Tibial artery (tissue), 4 donors: ENCODE measurements at regions not wholly inside any gene's neighbourhood (a gene's known extent, or its start where the extent isn't known, plus 50 kb on each side); places are given as distances from the start of the nearest gene placed in this dataset.

Experiments
- DNase-seq, 2 donors: peaks; one replicate each; pipeline ENCODE4 v3.0.0-alpha.2; 2019
- H3K27ac ChIP-seq, 2 donors: fragments of 200-600 bp; sonication (generic) in 1 of 2; 1 replicate in 1 of 2; 2 replicates in 1 of 2; pipeline ENCODE4 v1.5.1; 2018 to 2019; ENCODE audit warnings: mild to moderate bottlenecking in 1 of 2
- H3K27me3 ChIP-seq, 2 donors: fragments of 200-600 bp; sonication (generic) in 1 of 2; one replicate each; pipeline versions ENCODE4 v1.5.1 to v1.6.0; 2016 to 2019
- H3K36me3 ChIP-seq, 3 donors: fragments of 200-600 bp; sonication (generic) in 2 of 3; one replicate each; pipeline ENCODE4 v1.5.1; 2016 to 2019; ENCODE audit warnings: mild to moderate bottlenecking in 2 of 3
- H3K4me1 ChIP-seq, 4 donors: fragments of 200-600 bp; sonication (generic) in 2 of 4; 1 replicate in 3 of 4; 2 replicates in 1 of 4; pipeline ENCODE4 v1.5.1; 2016 to 2019
- H3K4me3 ChIP-seq, 2 donors: fragments of 200-600 bp; sonication (generic) in 1 of 2; 1 replicate in 1 of 2; 2 replicates in 1 of 2; pipeline ENCODE4 v1.5.1; 2018 to 2019; ENCODE audit warnings: mild to moderate bottlenecking in 2 of 2
- H3K9me3 ChIP-seq, 3 donors: fragments of 200-600 bp; sonication (generic) in 1 of 3; one replicate each; pipeline ENCODE4 v1.5.1; 2016 to 2019
- intact Hi-C: fragments of 100-400 bp; cut with DNase I; formaldehyde crosslinking; loops from one replicate; pipeline ENCODE4 v1.15.0; 2023; ENCODE audit warnings: low total_unique reads
- TF ChIP-seq, protein P1 (sequence below), 2 experiments: fragments of 200-600 bp in 1 of 2; fragments of 450-650 bp in 1 of 2; IDR thresholded peaks; one replicate each; pipeline ENCODE4 v1.5.1; 2017 to 2019; ENCODE audit warnings: antibody characterized with exemption in 2 of 2, mild to moderate bottlenecking in 1 of 2, moderate library complexity in 1 of 2

DNA sequence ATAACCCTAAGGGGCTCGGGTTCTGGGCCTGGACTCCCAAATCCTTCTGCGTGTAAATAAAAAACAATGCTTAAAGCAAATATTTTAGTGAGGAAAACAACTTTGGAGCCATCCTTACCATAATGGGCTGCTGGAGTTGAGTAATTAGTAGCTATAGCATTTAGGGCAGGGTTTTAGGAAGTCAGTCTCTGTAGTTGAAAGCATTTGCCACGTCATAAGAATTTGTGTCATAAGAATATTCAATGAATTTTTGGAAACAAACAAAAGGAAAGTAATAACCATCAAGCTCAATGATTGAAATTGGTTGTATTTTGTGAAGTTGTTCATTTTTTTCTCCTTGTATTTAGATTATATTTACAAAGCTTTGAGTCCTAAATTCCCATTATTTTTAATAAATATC lies 114.8 kb upstream of the ELL2 start:
- no peak for DNase-seq
- H3K36me3 ChIP-seq: no peaks in the 10 kb centered on the region
- TF ChIP-seq, protein P1, sequence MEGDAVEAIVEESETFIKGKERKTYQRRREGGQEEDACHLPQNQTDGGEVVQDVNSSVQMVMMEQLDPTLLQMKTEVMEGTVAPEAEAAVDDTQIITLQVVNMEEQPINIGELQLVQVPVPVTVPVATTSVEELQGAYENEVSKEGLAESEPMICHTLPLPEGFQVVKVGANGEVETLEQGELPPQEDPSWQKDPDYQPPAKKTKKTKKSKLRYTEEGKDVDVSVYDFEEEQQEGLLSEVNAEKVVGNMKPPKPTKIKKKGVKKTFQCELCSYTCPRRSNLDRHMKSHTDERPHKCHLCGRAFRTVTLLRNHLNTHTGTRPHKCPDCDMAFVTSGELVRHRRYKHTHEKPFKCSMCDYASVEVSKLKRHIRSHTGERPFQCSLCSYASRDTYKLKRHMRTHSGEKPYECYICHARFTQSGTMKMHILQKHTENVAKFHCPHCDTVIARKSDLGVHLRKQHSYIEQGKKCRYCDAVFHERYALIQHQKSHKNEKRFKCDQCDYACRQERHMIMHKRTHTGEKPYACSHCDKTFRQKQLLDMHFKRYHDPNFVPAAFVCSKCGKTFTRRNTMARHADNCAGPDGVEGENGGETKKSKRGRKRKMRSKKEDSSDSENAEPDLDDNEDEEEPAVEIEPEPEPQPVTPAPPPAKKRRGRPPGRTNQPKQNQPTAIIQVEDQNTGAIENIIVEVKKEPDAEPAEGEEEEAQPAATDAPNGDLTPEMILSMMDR (IDR thresholded peaks at IDR 0.05): no peak
- no peak overlapping the region for H3K4me3 ChIP-seq
- no peak overlapping the region for H3K27ac ChIP-seq
- no peaks in the 10 kb centered on the region for H3K9me3 ChIP-seq
- intact Hi-C loops: no loop called here
- no peaks in the 10 kb centered on the region for H3K27me3 ChIP-seq
- peaks cover 0 to 8% (median 0%) of the 10 kb centered on the region in 4 donors for H3K4me1 ChIP-seq

DNA sequence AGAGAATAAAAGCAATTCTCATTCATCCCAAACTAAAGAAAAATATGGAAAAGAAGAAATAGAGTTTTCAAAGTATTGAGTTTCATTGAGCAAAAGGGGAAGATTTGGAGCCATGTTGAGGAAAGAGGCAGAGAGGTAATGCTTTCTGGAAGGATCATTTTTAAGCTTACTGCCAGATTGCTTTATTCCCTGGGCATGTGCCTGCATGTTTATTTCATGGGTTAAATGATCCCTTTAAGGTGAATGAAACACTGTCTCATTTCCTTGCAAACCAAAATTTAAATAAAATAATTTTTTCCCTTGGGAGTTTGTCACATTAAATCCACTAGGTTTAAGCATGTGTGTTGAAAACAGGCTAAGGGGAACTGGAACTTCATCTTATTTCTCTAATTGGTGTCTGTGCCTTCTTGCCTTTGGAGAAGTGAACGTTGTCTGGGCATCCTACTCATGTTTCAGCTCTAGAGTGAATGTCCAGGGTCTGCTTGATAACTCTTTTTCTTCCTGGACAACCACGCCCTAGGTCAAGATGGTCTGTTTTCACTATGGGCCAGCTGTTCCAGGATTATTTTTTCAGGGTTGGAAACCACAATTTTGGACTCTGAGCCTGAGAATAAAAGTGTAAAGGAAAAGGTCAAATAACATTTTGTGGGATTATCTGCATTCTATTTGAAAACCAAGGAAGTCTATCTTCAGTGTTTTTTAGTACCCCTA lies 114.1 kb upstream of the ELL2 start:
- Histone ChIP-seq H3K4me3 (no peak overlapping the region), H3K9me3 (no peaks in the 10 kb centered on the region), H3K27ac (no peak overlapping the region), H3K27me3 (no peaks in the 10 kb centered on the region), H3K36me3 (no peaks in the 10 kb centered on the region), H3K4me1 (peaks cover 0 to 8% (median 0%) of the 10 kb centered on the region in 4 donors)
- no peak for DNase-seq
- intact Hi-C loops: no loop called here
- TF ChIP-seq, protein P1 (IDR thresholded peaks at IDR 0.05): no peak

DNA sequence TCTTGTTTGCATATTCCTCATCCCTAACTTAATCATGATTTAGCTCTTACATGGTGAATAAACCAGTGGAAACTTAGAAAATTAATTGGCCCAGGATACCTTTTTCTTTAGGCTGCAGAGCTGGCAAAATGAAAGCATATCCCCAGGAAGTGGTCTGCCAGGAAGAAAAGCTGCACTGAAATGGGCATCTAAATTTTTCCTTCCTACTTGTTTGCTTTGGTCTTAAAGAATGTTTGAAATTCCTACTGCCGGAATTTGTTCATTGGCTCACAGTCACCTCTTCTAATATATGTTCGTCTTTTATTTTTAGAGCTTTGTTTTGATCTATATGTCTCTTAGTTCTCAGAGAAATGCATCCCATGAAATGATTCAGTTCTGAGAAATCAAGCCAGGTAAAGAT lies 113.2 kb upstream of the ELL2 start:
- Histone ChIP-seq H3K27me3 (no peaks in the 10 kb centered on the region), H3K36me3 (no peaks in the 10 kb centered on the region), H3K9me3 (no peaks in the 10 kb centered on the region), H3K27ac (no peak overlapping the region), H3K4me1 (peaks cover 0 to 8% (median 0%) of the 10 kb centered on the region in 4 donors), H3K4me3 (no peak overlapping the region)
- TF ChIP-seq, protein P1 (IDR thresholded peaks at IDR 0.05): no peak
- intact Hi-C loops: no loop called here
- DNase-seq: no peak

DNA sequence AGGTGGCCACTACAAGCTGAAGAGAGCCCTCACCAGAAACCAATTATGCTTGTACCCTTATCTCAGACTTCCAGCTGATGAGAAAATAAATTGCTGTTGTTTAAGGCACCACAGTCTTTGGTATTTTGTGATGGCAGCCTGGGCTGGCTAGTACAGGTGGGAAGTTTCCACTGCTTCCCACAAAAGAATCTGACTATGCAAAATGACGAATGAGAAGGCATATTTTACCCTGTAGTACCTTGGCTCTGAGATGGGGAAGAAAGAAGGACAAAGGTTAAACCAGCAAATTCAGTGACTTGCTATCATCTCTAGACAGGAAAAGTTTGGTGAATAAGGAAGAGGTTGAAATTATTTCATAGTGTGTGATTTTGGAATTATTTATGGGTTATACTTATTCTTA lies 112.8 kb upstream of the ELL2 start:
- intact Hi-C loops: no loop called here
- Histone ChIP-seq H3K27ac (no peak overlapping the region), H3K27me3 (no peaks in the 10 kb centered on the region), H3K9me3 (no peaks in the 10 kb centered on the region), H3K36me3 (no peaks in the 10 kb centered on the region), H3K4me1 (peaks cover 0 to 7% (median 0%) of the 10 kb centered on the region in 4 donors), H3K4me3 (no peak overlapping the region)
- no peak for DNase-seq
- TF ChIP-seq, protein P1 (IDR thresholded peaks at IDR 0.05): no peak

DNA sequence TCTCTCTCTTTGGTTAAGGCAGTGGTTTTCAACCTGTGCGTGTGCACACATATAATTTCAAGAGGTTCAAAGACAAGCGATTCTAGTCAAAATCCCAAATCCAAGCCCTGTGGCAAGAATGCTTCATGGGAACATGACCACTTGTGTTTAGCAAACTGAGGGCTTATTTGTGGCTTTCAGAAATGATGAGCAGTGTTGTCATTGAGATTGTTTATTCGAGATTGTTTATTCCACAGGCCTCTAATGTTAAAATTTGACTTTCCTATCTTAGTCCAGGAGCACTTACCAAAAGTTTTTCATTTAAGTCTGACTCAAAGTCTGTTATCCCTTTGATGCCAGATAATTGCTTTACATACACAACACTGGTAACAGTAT lies 111.1 kb upstream of the ELL2 start:
- intact Hi-C loops: no loop called here
- TF ChIP-seq, protein P1 (IDR thresholded peaks at IDR 0.05): no peak

More for the DNA sequence above, 111.1 kb upstream of the ELL2 start:
- no peaks in the 10 kb centered on the region for H3K27me3 ChIP-seq
- no peak overlapping the region for H3K27ac ChIP-seq
- no peak for DNase-seq
- H3K4me1 ChIP-seq: peaks cover 0 to 7% (median 5%) of the 10 kb centered on the region in 4 donors
- H3K9me3 ChIP-seq: no peaks in the 10 kb centered on the region
- no peaks in the 10 kb centered on the region for H3K36me3 ChIP-seq
- H3K4me3 ChIP-seq: no peak overlapping the region
